Hepatocyte (in vitro differentiated cells): ENCODE measurements at regions not wholly inside any gene's neighbourhood (a gene's known extent, or its start where the extent isn't known, plus 50 kb on each side); places are given as distances from the start of the nearest gene placed in this dataset.

ENCODE experiments used
- CTCF ChIP-seq: fragments of 200-600 bp; sonication (generic); IDR thresholded peaks from 2 replicates; pipeline ENCODE4 v1.5.1; 2016; ENCODE audit warnings: antibody characterized with exemption, mild to moderate bottlenecking; ENCODE audit not compliant: poor library complexity
- EZH2 ChIP-seq: fragments of 200-600 bp; sonication (generic); IDR thresholded peaks from 2 replicates; pipeline ENCODE4 v1.6.1; 2016; ENCODE audit warnings: antibody characterized with exemption, mild to moderate bottlenecking, borderline replicate concordance

- TF ChIP-seq CTCF, result no peak
- TF ChIP-seq EZH2, result no peak
These were observed 126.2 kb downstream of the NR4A2 start for GRCh38 chr2:156206355-156206754.
